ENCODE measurements at regions not wholly inside any gene's neighbourhood (a gene's known extent, or its start where the extent isn't known, plus 50 kb on each side); places are given as distances from the start of the nearest gene placed in this dataset.

- no peak overlapping the region for H3K4me3 ChIP-seq
- H3K27me3 ChIP-seq, result no peaks in the 10 kb centered on the region
- H3K36me3 ChIP-seq, result no peaks in the 10 kb centered on the region
- no peak overlapping the region for H3K27ac ChIP-seq
- DNase-seq (no peak), FAIRE-seq (no peak), ATAC-seq (no peak)
- no peaks in the 10 kb centered on the region for H3K4me1 ChIP-seq
- 71 to 77% methylated on average over 8 of the region's 8 CpGs for WGBS, 2 donors
- intact Hi-C loops (cut with DNase I), result no loop called here
- TF ChIP-seq CTCF (IDR thresholded peaks at IDR 0.05), result no peak
- no peaks in the 10 kb centered on the region for H3K9me3 ChIP-seq
These were observed 200.3 kb downstream of the CMPK2 start for GRCh38 chr2:6665093-6666045.

GRCh38 chr2:6667326-6667725, 198.4 kb downstream of the CMPK2 start:
- no peak for DNase-seq
- intact Hi-C loops (cut with DNase I), result no loop called here

GRCh38 chr2:6671913-6672312, 193.8 kb downstream of the CMPK2 start:
- DNase-seq (no peak), ATAC-seq (no peak), FAIRE-seq (no peak)
- 62 to 65% methylated on average over 1 of the region's 1 CpG for WGBS, 2 donors
- no peak for TF ChIP-seq CTCF (IDR thresholded peaks at IDR 0.05)
- Histone ChIP-seq H3K27me3 (no peaks in the 10 kb centered on the region), H3K4me1 (no peaks in the 10 kb centered on the region), H3K4me3 (no peak overlapping the region), H3K36me3 (no peaks in the 10 kb centered on the region), H3K27ac (no peak overlapping the region), H3K9me3 (no peaks in the 10 kb centered on the region)
- intact Hi-C loops (cut with DNase I), result no loop called here

More at GRCh38 chr2:6667326-6667725, 198.4 kb downstream of the CMPK2 start:
- FAIRE-seq, result no peak
- TF ChIP-seq CTCF (IDR thresholded peaks at IDR 0.05), result no peak
- no peaks in the 10 kb centered on the region for H3K9me3 ChIP-seq
- H3K4me3 ChIP-seq, result no peak overlapping the region
- H3K27me3 ChIP-seq, result no peaks in the 10 kb centered on the region
- H3K4me1 ChIP-seq, result no peaks in the 10 kb centered on the region
- no peak overlapping the region for H3K27ac ChIP-seq
- WGBS, 2 donors, result 75 to 83% methylated on average over 4 of the region's 4 CpGs
- no peak for ATAC-seq
- H3K36me3 ChIP-seq, result no peaks in the 10 kb centered on the region

GRCh38 chr2:6674381-6674780, 191.3 kb downstream of the CMPK2 start:
- no peaks in the 10 kb centered on the region for H3K9me3 ChIP-seq
- no peak overlapping the region for H3K4me3 ChIP-seq
- H3K27ac ChIP-seq, result no peak overlapping the region
- WGBS, 2 donors, result 69 to 71% methylated on average over 3 of the region's 3 CpGs
- no peaks in the 10 kb centered on the region for H3K4me1 ChIP-seq
- H3K27me3 ChIP-seq, result no peaks in the 10 kb centered on the region
- no peak for ATAC-seq
- intact Hi-C loops (cut with DNase I), result no loop called here
- H3K36me3 ChIP-seq, result no peaks in the 10 kb centered on the region
- DNase-seq, result no peak
- FAIRE-seq, result no peak
- TF ChIP-seq CTCF (IDR thresholded peaks at IDR 0.05), result no peak

GRCh38 chr2:6675791-6676190, 189.9 kb downstream of the CMPK2 start:
- H3K27ac ChIP-seq, result no peak overlapping the region
- no peak overlapping the region for H3K4me3 ChIP-seq
- no peaks in the 10 kb centered on the region for H3K4me1 ChIP-seq
- intact Hi-C loops (cut with DNase I), result no loop called here
- DNase-seq (no peak), FAIRE-seq (no peak), ATAC-seq (no peak)
- no peaks in the 10 kb centered on the region for H3K9me3 ChIP-seq
- no peaks in the 10 kb centered on the region for H3K36me3 ChIP-seq
- TF ChIP-seq CTCF (IDR thresholded peaks at IDR 0.05), result no peak
- H3K27me3 ChIP-seq, result no peaks in the 10 kb centered on the region
- 82 to 92% methylated on average over 5 of the region's 5 CpGs for WGBS, 2 donors

Measured in pancreas (tissue), 10 donors.